Activated T-cell treated with anti-CD3 and anti-CD28 coated beads, Interleukin-2, amount 50 U/mL, for 24 hours (primary cell): ENCODE measurements at regions not wholly inside any gene's neighbourhood (a gene's known extent, or its start where the extent isn't known, plus 50 kb on each side); places are given as distances from the start of the nearest gene placed in this dataset.
A peak's percentile ranks its signal among the peaks of the same experiment; 100 is the strongest.

Source experiments
- DNase-seq: peaks from one replicate; pipeline ENCODE4 v3.0.0-alpha.2; 2020
- H3K27ac Mint-ChIP-seq: 2 replicates; pipeline ENCODE4 v1.8.0; 2020; ENCODE audit warnings: mild to moderate bottlenecking, mixed read lengths
- H3K27me3 Mint-ChIP-seq: 2 replicates; pipeline ENCODE4 v1.8.0; 2020; ENCODE audit warnings: mixed read lengths
- H3K36me3 Mint-ChIP-seq: 2 replicates; pipeline ENCODE4 v1.8.0; 2020; ENCODE audit warnings: low read depth, mixed read lengths
- H3K4me1 Mint-ChIP-seq: 2 replicates; pipeline ENCODE4 v1.8.0; 2020; ENCODE audit warnings: low read depth, mixed read lengths
- H3K4me3 Mint-ChIP-seq: 2 replicates; pipeline ENCODE4 v1.8.0; 2020; ENCODE audit warnings: mild to moderate bottlenecking, moderate library complexity, mixed read lengths
- H3K9me3 Mint-ChIP-seq: 2 replicates; pipeline ENCODE4 v1.8.0; 2020; ENCODE audit warnings: mixed read lengths

DNA sequence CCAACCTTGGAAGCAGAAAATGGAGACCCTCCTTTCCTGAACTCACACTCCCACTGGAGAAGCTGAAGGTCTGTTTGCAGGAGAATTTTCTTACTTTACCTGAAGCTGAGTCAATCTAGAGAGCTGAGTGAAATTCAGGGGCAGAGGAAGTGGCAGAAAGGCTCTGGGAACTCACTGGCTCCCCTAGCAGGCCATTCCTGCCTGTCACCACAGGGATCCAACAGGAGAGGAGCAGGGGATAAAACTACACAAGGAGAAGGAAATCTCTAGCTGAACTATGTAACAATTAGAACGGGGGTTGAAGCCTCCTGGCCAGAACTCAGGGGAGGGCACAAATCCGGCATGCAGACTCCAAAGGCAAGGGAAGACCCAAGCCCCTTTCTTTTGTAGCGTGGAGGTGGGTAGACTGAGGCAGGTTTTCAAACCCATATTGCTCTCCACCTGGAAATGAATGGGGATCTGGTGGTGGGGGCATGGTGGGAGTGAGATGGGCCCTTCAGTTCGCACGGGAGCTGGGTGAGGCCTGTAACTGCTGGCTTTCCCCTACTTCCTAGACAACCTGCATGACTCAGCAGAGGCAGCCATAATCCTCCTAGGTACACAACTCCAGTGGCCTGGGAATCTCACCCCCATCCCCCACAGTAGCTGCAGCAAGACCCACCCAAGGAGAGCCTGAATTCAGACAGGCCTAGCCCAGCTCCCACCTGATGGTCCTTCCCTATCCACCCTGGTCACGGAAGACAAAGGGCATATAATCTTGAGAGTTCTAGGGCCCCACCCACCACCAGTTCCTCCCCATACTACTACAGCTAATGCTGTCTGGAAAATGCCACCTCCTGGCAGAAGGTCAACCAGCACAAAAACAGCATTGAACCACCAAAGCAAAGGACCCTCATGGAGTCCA is 158.1 kb downstream of the LTN1 start:
- peaks cover 68% of the 10 kb centered on the region for H3K4me1 Mint-ChIP-seq
- H3K27me3 Mint-ChIP-seq, result no peaks in the 10 kb centered on the region
- peak overlapping the region; percentile 58 for H3K27ac Mint-ChIP-seq
- H3K4me3 Mint-ChIP-seq, result no peak overlapping the region
- no peak for DNase-seq
- no peaks in the 10 kb centered on the region for H3K9me3 Mint-ChIP-seq
- no peaks in the 10 kb centered on the region for H3K36me3 Mint-ChIP-seq

DNA sequence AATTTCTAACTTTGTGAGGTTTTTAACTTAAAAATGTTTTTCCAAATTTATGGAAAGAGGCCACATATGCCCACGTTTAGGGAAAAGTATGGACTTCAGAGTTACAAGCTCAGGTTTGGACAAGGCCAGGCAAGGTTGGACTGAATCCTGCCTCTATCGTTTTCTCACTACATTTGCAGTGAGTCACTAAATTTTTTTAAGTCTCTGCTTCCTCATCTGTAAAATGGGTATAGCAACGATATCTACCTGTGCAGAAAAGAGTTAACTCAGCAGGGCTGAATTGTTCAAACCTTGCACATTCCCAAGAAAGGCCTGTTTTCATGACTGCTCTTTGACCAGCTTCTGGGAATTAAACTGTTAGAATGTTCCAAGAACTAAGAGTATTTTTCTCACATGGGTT is 159.1 kb downstream of the LTN1 start:
- H3K4me3 Mint-ChIP-seq, result no peak overlapping the region
- no peak for DNase-seq
- peaks cover 67% of the 10 kb centered on the region for H3K4me1 Mint-ChIP-seq
- H3K36me3 Mint-ChIP-seq, result no peaks in the 10 kb centered on the region
- no peaks in the 10 kb centered on the region for H3K27me3 Mint-ChIP-seq
- no peak overlapping the region for H3K27ac Mint-ChIP-seq
- no peaks in the 10 kb centered on the region for H3K9me3 Mint-ChIP-seq

DNA sequence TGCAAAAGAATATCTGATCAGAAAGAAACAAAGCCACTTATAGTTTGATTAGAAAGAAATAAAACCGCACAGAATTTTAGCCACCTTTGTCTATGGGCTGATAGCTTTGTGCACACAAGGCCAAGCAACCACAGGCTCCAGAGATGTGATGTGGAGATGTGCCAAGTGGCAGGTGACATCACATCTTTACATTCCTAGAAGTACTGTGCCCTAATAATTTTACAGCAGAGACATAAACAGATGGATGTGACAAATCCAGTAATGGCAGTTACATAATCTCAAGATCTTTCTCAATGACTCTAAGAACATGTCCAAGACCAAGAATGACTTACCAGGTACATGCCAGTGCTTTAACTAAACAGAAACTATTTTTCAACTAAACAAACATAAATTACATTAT is 159.5 kb downstream of the LTN1 start:
- no peaks in the 10 kb centered on the region for H3K9me3 Mint-ChIP-seq
- no peak for DNase-seq
- H3K27me3 Mint-ChIP-seq, result no peaks in the 10 kb centered on the region
- H3K36me3 Mint-ChIP-seq, result no peaks in the 10 kb centered on the region
- peak overlapping the region; percentile 74 for H3K27ac Mint-ChIP-seq
- peaks cover 67% of the 10 kb centered on the region for H3K4me1 Mint-ChIP-seq
- H3K4me3 Mint-ChIP-seq, result no peak overlapping the region

DNA sequence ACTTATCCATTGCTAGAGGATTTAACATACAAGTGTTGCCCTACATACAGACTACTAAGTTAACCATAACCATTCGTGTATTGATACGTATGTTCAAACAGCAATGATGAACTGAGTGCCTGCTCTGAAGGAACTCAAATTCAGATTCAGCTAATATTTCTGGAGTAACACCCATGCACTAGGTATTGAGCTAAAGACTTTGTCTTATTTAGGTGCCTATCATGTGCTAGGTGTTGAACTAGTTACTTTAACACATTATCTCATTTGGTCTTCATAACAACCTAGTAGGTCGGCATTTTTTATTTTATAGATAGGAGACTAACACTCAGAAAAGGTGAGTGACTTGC is 160.0 kb downstream of the LTN1 start:
- no peaks in the 10 kb centered on the region for H3K36me3 Mint-ChIP-seq
- no peaks in the 10 kb centered on the region for H3K9me3 Mint-ChIP-seq
- no peak overlapping the region for H3K4me3 Mint-ChIP-seq
- H3K27ac Mint-ChIP-seq, result peak overlapping the region; percentile 74
- no peak for DNase-seq
- no peaks in the 10 kb centered on the region for H3K27me3 Mint-ChIP-seq
- peaks cover 66% of the 10 kb centered on the region for H3K4me1 Mint-ChIP-seq

DNA sequence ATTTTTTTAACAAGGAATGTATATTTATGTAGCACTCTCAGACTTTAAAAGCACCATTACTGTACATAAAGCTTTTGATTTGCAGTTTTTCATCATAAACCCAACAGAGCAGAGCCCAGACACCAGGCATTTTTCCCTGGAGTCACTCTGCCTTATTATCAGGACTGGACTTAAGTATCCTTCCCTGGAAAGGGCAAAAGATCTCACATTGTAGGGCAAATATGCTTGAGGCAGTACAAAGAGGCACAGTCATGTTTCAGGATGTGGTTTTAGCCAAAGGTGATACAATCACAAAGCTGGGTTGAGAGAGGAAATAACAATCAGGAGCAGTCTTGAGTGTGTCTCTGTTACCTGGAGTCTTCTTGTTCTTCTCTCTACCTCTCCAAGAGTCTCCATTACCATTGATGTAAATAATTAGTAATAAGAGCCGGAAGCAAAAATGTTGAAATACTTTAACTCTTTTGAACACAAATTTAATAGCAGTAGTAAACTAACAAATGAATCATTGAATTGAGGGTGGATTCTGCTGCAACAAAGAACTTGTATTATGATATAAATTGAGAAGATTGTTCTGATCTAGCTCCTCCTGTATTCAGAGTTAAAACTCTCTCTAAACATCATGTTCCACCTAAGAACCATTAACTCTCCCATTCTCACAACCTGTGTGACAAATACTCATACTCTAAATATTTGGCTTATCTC is 160.5 kb downstream of the LTN1 start:
- no peaks in the 10 kb centered on the region for H3K36me3 Mint-ChIP-seq
- H3K4me1 Mint-ChIP-seq, result peaks cover 66% of the 10 kb centered on the region
- no peaks in the 10 kb centered on the region for H3K27me3 Mint-ChIP-seq
- no peak for DNase-seq
- no peak overlapping the region for H3K4me3 Mint-ChIP-seq
- H3K9me3 Mint-ChIP-seq, result no peaks in the 10 kb centered on the region
- peak overlapping the region; percentile 74 for H3K27ac Mint-ChIP-seq

DNA sequence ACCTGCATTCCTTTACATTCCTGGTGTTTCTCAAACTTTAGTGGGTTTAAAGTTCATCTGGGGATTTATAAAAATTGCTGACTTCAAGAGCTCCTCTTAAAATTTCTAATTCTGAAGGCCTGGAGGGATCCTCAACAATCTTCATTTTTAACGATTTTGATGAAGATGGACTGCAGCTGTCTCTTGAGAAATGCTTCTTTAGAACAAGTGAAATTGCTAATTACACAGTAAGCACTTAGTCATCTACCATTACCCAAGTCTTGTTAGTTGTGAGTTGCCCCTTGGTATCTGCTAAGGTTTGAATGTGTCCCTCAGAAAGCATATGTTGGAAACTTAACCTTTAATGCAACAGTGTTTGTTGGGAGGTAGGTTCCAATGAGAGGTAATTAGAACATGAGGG is 163.7 kb downstream of the LTN1 start:
- no peak for DNase-seq
- Mint-ChIP-seq H3K36me3 (no peaks in the 10 kb centered on the region), H3K27ac (no peak overlapping the region), H3K27me3 (no peaks in the 10 kb centered on the region), H3K4me3 (no peak overlapping the region), H3K9me3 (no peaks in the 10 kb centered on the region), H3K4me1 (peaks cover 38% of the 10 kb centered on the region)

DNA sequence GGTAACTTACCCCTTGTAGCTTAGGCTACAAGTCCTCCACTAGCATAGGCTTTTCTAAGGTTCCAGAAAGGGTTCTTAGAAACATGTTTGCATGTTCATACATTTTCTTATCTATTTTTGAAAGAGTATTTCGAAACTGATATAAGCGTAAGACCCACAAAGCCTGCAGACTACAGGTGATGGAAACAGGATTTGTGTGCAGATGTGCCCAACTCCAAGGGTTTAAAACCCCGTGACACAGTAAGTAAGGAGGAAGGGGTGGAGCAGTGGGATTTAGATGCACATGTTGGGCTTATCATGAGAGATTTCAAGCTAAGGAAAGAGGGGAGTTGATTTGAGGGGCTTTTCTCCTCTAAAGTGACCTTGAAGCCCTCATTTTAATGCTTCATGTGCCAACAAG is 164.7 kb downstream of the LTN1 start:
- H3K9me3 Mint-ChIP-seq, result no peaks in the 10 kb centered on the region
- H3K27ac Mint-ChIP-seq, result no peak overlapping the region
- no peak overlapping the region for H3K4me3 Mint-ChIP-seq
- DNase-seq, result no peak
- no peaks in the 10 kb centered on the region for H3K27me3 Mint-ChIP-seq
- no peaks in the 10 kb centered on the region for H3K36me3 Mint-ChIP-seq
- peaks cover 29% of the 10 kb centered on the region for H3K4me1 Mint-ChIP-seq

DNA sequence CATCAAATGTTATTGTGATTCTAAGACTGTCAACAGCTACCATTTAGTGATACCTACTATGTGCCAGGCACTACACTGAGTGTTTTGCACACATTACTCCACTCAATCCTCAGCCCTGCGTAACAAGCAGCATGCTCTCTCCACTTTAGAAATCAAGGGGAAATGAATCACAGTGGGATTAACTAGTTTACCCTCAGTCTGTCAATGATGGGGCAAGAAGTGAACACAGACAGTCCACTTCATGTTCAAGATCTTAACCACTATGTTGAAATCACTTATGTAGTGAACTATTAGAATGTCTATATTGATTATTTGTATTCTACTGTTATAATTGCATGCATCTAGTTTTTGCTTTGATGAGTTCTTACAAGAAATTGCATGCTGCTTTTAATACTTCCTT is 165.3 kb downstream of the LTN1 start:
- H3K9me3 Mint-ChIP-seq, result no peaks in the 10 kb centered on the region
- no peaks in the 10 kb centered on the region for H3K27me3 Mint-ChIP-seq
- peaks cover 23% of the 10 kb centered on the region for H3K4me1 Mint-ChIP-seq
- no peak overlapping the region for H3K27ac Mint-ChIP-seq
- H3K4me3 Mint-ChIP-seq, result no peak overlapping the region
- DNase-seq, result no peak
- no peaks in the 10 kb centered on the region for H3K36me3 Mint-ChIP-seq

DNA sequence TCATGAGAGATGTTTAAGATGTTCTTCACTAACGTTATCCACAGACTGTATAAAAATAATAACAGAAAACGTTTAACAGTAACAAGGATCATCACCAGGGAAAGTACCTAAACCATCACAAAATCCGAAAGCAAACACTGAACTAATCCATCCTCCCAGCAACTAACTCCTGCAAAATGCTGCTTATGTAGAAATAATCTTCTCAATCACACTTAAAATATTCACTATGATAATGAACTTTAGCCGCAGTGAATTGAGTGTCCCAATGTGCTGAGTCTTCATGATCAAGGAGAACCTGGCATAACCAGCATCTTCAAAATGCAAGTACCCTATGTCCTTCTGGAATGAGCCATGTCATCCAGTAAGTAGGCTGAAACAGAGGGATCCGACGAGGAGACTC is 166.1 kb downstream of the LTN1 start:
- Mint-ChIP-seq H3K4me1 (peaks cover 17% of the 10 kb centered on the region), H3K27ac (no peak overlapping the region), H3K36me3 (no peaks in the 10 kb centered on the region), H3K27me3 (no peaks in the 10 kb centered on the region), H3K9me3 (no peaks in the 10 kb centered on the region), H3K4me3 (no peak overlapping the region)
- DNase-seq, result no peak

DNA sequence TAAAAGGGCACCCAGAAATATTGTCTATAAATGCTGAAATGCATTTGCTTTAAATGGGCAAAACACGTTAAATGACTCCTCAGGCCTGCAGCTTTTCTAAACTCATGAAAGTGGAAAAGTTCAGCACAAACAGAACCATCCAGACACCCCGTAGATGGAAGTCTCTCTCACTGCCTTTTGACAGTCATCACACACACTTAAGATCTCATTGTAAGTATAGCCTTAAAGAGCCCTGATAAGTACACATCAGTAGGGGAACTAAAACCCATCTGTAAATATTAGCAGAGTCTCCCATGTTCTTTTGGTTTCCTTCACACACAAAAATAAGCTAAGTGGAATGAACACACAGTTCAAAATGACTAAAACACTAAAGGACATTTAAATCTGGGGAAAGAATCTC is 166.7 kb downstream of the LTN1 start:
- H3K27ac Mint-ChIP-seq, result no peak overlapping the region
- no peaks in the 10 kb centered on the region for H3K9me3 Mint-ChIP-seq
- H3K27me3 Mint-ChIP-seq, result no peaks in the 10 kb centered on the region
- DNase-seq, result no peak
- H3K4me3 Mint-ChIP-seq, result no peak overlapping the region
- no peaks in the 10 kb centered on the region for H3K36me3 Mint-ChIP-seq
- peaks cover 17% of the 10 kb centered on the region for H3K4me1 Mint-ChIP-seq

DNA sequence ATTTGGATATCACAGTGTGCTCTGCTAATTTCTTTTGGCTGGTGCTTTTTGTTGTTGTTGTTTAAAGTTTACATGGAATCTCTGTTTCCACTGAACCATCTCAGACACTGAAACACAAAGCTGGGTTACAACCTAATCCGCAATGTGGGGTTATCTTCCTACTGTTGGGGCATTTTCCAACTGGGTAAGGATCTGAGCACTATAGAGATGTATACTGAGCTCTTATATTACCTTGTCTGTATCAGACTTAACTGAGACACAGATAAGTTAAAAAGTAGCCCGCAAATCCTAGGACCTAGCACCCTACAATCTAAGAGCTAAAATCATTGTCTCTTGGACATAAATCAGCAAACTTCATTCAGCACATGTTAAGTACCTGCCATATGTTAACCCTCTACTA is 169.2 kb downstream of the LTN1 start:
- H3K27me3 Mint-ChIP-seq, result no peaks in the 10 kb centered on the region

DNA sequence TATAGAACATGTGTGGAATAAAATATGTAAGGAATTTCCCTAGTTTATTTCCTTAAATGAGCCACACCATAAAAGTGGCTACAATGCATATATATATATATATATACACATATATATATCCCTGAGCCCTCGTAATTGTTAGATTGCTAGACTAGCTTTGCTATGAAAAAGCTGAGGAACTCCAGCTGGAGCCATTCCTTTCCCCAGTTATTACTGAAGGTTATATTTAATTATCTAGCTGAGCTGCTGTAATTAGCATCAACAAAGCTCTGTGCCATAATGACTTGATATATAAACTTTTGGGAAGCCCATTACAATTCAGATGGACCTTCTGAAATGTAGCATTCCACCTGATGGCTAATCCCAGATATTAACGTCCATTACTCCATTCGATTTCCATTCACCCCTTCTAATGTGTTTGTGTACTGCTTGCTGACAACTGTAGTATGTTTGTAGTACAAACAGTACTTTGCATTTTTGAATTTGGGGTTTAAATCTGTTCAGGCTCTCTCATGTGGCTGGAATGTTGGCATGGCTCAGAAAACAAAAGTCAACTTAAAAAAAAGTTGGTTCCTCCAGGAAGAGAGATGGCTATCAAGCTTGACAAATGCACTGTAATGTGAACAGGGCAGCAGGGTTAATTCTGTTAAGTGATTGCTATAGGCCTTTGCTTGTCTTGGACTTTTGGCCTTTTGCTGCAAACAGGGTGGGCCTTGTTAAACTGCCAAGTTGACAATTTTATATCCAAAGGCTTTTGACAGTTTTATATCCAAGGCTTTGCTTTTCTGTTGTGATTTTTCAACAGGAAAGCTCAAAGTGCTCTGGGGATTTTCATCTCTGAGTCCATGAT is 170.0 kb downstream of the LTN1 start:
- H3K27ac Mint-ChIP-seq, result no peak overlapping the region
- no peaks in the 10 kb centered on the region for H3K9me3 Mint-ChIP-seq
- peaks cover 10% of the 10 kb centered on the region for H3K4me1 Mint-ChIP-seq
- H3K4me3 Mint-ChIP-seq, result no peak overlapping the region
- H3K36me3 Mint-ChIP-seq, result peaks cover 2% of the 10 kb centered on the region
- no peak for DNase-seq
- no peaks in the 10 kb centered on the region for H3K27me3 Mint-ChIP-seq

More for the DNA sequence above, 169.2 kb downstream of the LTN1 start:
- Mint-ChIP-seq H3K27ac (no peak overlapping the region), H3K36me3 (no peaks in the 10 kb centered on the region), H3K4me1 (peaks cover 12% of the 10 kb centered on the region), H3K4me3 (no peak overlapping the region), H3K9me3 (no peaks in the 10 kb centered on the region)
- no peak for DNase-seq

DNA sequence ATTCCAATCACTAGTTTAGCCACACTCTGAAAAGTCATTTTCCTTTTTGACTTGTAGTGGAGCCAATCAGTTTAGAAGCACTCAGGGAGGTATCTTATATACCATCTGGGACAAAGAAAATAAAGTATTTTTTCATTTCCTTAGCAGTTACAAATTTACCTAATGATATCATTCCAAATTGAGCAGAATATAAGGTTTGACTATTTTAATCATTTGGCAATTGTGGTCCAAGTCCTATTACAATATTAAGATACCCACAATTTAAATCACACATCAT is 170.6 kb downstream of the LTN1 start:
- Mint-ChIP-seq H3K27ac (no peak overlapping the region), H3K4me3 (no peak overlapping the region)
- no peak for DNase-seq

DNA sequence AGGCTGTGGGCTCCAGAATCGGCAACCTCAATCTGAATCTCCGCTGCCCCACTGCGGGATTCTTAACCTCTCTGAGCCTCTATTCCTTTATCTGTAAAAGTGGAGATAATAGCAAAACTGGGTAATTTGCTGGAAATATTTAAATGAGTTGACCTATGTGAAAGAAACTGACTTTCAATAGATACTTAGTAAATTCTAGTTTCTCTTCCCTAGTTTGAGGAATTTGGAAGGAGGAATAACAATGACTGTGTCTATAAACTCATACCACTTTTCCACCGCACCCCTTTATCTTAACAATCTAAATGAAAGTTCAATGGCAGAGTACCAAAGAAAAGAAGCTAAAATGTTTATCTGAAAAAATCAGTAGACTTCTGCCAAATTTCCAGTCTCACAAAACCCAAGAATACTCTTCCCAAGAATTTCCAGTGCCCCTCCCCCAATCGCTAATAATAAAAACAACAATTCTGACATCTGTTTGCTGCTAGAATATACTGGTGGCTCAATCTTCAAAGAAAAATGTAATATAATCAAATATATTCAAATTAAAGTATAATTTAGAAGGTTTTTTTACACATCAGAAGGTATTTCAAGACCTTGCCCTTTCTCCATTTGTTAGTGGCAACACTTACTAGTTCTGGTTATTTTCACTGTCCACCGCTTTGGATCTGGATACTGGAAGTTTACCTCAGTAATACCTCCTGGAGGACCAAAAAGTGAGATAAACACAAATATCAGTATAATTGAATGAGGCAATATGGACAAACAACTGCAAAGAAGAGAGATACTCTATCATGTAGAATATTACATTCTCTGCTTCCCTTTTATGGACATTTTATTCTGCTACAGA is 171.2 kb downstream of the LTN1 start:
- Mint-ChIP-seq H3K4me1 (no peaks in the 10 kb centered on the region), H3K27me3 (no peaks in the 10 kb centered on the region), H3K27ac (no peak overlapping the region), H3K36me3 (peaks cover 2% of the 10 kb centered on the region), H3K4me3 (no peak overlapping the region), H3K9me3 (no peaks in the 10 kb centered on the region)
- DNase-seq, result no peak

More for the DNA sequence above, 170.6 kb downstream of the LTN1 start:
- Mint-ChIP-seq H3K9me3 (no peaks in the 10 kb centered on the region), H3K27me3 (no peaks in the 10 kb centered on the region), H3K4me1 (peaks cover 3% of the 10 kb centered on the region), H3K36me3 (peaks cover 2% of the 10 kb centered on the region)
